Activated naive CD4-positive, alpha-beta T cell treated with anti-CD3 and anti-CD28 coated beads, Interleukin-2, amount 50 U/mL, for 24 hours (primary cell): ENCODE measurements at regions not wholly inside any gene's neighbourhood (a gene's known extent, or its start where the extent isn't known, plus 50 kb on each side); places are given as distances from the start of the nearest gene placed in this dataset.
"Not testable (repeated sequence)": the region's sequence is repeated elsewhere in the genome, so short reads cannot be mapped to it uniquely, and the experiment has no call there.

Experiments
- H3K27ac Mint-ChIP-seq: one replicate; pipeline ENCODE4 v1.8.0; 2021; ENCODE audit warnings: mild to moderate bottlenecking, mixed read lengths
- H3K27me3 Mint-ChIP-seq: one replicate; pipeline ENCODE4 v1.8.0; 2021; ENCODE audit warnings: mixed read lengths
- H3K36me3 Mint-ChIP-seq: one replicate; pipeline ENCODE4 v1.8.0; 2021; ENCODE audit warnings: mixed read lengths
- H3K4me1 Mint-ChIP-seq: one replicate; pipeline ENCODE4 v1.8.0; 2021; ENCODE audit warnings: mixed read lengths
- H3K4me3 Mint-ChIP-seq: one replicate; pipeline ENCODE4 v1.8.0; 2021; ENCODE audit warnings: mild to moderate bottlenecking, mixed read lengths
- H3K9me3 Mint-ChIP-seq: one replicate; pipeline ENCODE4 v1.8.0; 2021; ENCODE audit warnings: mixed read lengths

DNA sequence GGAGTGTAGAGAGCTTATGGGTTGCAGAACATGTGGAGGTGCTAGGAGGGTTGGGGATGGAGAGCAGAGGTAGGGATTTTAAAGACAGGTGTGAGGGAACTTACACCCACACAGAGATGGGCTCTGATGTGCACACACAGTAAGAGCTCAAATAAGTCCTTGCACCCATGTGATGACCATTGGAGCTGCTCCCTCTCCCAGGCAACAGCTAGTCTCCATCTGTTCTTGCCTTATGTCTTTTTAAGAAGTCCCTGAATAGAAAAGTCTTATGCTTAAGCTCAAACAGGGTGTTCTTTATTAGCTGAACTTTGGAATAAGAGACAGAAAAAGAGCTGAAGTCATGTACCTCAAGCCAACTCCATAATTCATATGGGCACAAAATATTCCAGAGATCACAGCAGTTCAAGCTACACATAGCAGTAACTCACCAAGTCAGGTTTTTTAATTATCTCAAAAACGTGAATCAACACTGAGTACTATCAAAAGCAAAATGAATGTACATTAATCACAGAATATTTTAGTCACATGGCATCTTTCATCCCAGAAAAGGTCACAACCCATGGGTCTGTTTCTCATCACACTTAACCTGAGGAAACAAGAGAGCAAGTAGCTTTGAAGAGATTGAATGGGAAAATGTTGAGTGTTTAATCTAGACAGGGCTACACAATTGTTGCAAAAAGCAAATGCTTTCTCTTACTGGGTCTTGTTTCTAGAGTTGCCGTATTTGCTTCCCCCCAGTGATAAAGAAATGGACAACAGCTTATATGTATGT is 1513.6 kb upstream of the SEL1L start:
- H3K27ac Mint-ChIP-seq: no peak overlapping the region
- H3K36me3 Mint-ChIP-seq: no peaks in the 10 kb centered on the region
- no peaks in the 10 kb centered on the region for H3K4me1 Mint-ChIP-seq
- H3K4me3 Mint-ChIP-seq: no peak overlapping the region
- no peaks in the 10 kb centered on the region for H3K27me3 Mint-ChIP-seq
- H3K9me3 Mint-ChIP-seq: peaks cover 5% of the 10 kb centered on the region

DNA sequence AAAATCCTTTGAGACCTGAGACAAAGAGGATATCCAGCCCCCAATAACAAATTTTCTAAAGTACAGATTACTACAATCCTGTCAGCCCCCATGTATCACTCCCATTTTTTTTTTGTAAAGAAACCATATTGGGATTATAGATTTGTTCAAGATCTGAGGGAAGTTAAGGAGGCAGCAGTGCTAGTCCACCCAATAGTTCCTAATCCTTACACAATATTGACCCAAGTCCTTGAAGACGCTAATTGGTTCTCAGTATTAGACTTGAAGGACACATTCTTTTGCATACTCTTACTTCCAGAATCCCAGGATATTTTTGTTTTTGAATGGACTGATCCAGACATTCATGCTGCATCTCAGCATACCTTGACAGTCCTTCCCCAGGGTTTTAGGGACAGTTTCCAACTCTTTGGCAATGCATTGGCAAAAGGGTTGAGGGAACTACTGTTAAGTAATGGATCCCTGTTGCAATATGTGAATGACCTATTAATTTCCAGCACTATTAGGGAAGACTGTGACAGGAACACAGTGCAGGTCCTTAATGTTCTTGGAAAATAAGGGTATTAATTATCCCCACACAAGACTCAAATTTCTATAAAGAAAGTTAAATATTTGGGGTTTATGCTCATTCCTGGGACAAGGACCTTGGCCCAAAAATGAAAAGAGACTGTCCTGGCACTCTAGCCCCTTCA is 1519.5 kb upstream of the SEL1L start:
- Mint-ChIP-seq H3K4me1 (no peaks in the 10 kb centered on the region), H3K36me3 (no peaks in the 10 kb centered on the region), H3K9me3 (peaks cover 5% of the 10 kb centered on the region), H3K27me3 (no peaks in the 10 kb centered on the region), H3K4me3 (no peak overlapping the region), H3K27ac (no peak overlapping the region)

DNA sequence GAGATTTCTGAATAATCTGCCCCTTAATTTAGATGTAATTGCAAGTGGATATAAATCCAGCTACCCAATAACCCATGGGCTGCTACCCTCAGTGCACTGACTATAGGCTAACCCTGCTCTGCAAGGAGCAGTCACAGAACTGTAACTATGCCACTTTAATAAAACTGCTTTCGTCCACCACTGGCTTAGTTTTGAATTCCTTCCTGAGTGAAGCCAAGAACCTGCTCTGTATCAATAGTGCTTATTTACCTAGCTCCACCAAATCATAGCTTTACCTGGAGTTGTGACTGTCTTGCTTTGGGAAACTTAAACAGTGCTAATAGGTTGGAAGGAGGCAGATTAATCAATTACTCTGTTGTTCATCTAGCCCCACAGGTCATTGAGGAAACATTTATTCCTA is 1524.4 kb upstream of the SEL1L start:
- Mint-ChIP-seq H3K4me3 (no peak overlapping the region), H3K36me3 (no peaks in the 10 kb centered on the region), H3K4me1 (no peaks in the 10 kb centered on the region), H3K9me3 (peaks cover 13% of the 10 kb centered on the region), H3K27me3 (no peaks in the 10 kb centered on the region), H3K27ac (no peak overlapping the region)

DNA sequence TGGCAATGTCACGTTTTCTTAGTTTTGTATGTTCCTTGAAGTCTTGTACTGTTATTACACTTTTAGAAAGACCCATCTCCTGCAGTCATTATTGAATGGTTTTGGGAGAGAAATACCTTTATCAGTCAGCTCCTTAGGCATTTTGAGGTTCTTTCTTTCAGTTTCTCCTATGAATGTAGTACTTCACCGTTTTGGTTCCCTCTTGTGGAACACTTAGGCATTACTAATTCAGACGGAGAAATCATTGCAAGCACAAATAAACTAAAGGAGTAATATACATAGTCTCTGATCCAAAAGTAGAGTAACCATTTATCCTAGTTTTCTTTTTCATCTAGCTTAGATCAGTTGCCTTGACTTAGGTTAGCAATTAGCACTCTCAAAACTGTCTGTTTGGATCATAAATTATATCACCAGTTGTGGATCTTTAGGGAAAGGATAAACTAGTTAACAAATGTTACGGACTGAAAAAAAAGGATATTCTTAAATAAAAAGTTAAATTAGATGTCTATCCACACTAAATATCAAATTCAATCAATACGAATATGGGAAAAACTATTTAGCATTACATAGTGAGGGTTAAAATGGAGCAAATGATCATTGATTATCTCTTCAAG is 1538.3 kb upstream of the SEL1L start:
- Mint-ChIP-seq H3K27ac (no peak overlapping the region), H3K4me3 (no peak overlapping the region), H3K9me3 (no peaks in the 10 kb centered on the region), H3K36me3 (no peaks in the 10 kb centered on the region), H3K4me1 (no peaks in the 10 kb centered on the region), H3K27me3 (no peaks in the 10 kb centered on the region)

DNA sequence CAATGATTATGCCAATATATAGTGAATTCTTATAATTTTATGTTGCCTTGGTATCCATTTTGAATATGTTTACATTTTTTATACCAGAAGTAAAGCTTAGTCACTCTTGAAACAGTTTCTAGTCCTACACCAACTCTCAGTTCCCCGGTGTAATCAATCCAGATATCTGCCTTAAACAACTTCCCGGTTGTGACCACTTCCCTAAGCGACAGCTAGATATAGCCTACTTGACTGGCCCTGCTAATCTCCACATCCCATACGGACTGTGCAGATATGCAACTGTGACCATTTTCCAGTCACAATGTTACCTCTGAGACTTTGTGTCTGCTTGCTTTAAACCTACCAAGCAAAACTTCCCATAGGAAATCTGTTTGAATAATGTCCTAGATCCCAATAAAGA is 1551.5 kb upstream of the SEL1L start:
- Mint-ChIP-seq H3K36me3 (no peaks in the 10 kb centered on the region), H3K4me1 (no peaks in the 10 kb centered on the region), H3K27ac (no peak overlapping the region), H3K27me3 (no peaks in the 10 kb centered on the region), H3K4me3 (no peak overlapping the region), H3K9me3 (no peaks in the 10 kb centered on the region)

DNA sequence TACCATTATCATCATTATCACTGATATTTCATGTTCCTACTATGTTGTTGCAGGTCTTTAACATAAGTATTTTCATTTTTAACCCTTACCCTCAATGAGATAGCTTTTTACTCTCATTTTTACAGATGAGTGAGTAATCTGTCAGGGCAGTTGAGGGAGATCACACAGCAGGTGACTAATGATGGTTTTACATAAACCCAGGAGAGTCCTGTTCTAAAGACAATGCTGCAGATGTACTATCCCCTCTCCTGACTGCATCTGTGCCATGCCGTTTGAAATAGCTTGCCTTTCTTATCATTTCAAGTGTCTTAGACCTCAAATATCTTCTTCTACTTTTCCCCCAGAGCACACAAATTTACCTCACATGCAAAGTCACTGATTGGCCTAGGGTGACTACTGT is 1552.1 kb upstream of the SEL1L start:
- no peaks in the 10 kb centered on the region for H3K27me3 Mint-ChIP-seq
- no peaks in the 10 kb centered on the region for H3K36me3 Mint-ChIP-seq
- H3K27ac Mint-ChIP-seq: no peak overlapping the region
- no peaks in the 10 kb centered on the region for H3K9me3 Mint-ChIP-seq
- no peak overlapping the region for H3K4me3 Mint-ChIP-seq
- H3K4me1 Mint-ChIP-seq: no peaks in the 10 kb centered on the region

DNA sequence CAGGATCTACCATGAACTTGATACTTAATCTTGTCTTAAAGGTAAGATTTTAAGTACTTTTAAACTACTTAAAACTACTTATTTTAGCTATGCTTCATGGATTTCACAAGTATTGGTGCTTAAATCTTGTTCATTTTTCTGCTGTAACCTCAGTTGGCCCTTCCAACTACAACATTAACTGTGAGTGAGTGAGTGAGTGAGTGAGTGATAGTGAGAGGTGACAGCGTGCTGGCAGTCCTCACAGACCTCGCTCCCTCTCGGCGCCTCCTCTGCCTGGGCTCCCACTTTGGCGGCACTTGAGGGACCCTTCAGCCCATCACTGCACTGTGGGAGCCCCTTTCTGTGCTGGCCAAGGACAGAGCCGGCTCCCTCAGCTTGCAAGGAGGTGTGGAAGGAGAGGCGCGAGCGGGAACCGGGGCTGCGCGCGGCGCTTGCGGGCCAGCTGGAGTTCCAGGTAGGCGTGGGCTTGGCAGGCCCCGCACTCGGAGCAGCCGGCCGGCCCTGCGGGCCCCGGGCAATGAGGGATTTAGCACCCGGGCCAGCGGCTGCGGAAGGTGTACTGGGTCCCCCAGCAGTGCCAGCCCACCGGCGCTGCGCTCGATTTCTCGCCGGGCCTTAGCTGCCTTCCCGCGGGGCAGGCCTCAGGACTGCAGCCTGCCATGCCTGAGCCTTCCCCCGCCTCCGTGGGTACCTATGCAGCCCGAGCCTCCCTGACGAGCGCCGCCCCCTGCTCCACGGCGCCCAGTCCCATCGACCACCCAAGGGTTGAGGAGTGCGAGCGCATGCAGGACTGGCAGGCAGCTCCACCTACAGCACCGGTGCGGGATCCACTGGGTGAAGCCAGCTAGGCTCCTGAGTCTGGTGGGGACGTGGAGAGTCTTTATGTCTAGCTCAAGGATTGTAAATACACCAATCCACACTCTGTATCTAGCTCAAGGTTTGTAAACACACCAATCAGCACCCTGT is 1558.6 kb upstream of the SEL1L start:
- H3K36me3 Mint-ChIP-seq, H3K4me3 Mint-ChIP-seq, H3K27me3 Mint-ChIP-seq, H3K27ac Mint-ChIP-seq, H3K9me3 Mint-ChIP-seq, H3K4me1 Mint-ChIP-seq: not testable (repeated sequence)

DNA sequence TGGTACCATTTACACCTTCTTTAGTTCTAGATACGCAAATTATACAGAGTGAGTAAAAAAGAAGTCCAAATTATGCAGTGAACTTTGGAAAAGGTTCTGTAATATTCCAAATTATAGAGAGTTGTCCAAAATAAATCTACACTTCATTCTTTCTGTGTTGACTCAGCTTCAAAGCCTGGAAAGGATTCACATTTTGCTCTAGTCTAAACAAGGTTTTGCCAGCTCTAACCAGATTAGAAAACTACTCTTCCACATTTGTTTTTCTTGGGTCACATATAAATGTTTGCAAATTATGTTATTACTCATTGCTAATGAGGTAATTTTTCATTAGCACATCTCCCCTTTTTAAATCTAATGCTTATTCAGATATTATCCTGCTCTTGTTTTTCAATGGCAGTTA is 1562.4 kb upstream of the SEL1L start:
- Mint-ChIP-seq H3K27me3 (no peaks in the 10 kb centered on the region), H3K27ac (no peak overlapping the region), H3K4me1 (no peaks in the 10 kb centered on the region), H3K4me3 (no peak overlapping the region), H3K36me3 (no peaks in the 10 kb centered on the region), H3K9me3 (peaks cover 11% of the 10 kb centered on the region)

DNA sequence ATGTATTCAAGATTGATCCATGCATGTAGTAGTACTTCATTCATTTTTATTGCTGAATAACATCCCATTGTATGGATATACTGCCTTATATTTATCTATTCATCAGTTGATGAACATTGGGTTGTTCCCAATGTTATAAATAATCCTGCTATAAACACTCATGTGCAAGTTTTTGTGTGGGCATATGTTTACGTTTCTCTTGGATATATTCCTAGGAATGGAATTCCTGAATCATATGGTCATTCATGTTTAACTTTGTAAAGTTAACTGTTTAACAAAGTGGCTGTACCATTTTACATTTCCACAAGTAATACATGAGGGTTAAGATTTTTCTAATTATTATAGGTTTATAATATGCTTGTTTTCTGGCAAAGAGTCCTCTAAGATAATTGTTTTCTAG is 1568.2 kb upstream of the SEL1L start:
- Mint-ChIP-seq H3K9me3 (peaks cover 5% of the 10 kb centered on the region), H3K27me3 (no peaks in the 10 kb centered on the region), H3K4me3 (no peak overlapping the region), H3K36me3 (no peaks in the 10 kb centered on the region), H3K4me1 (no peaks in the 10 kb centered on the region), H3K27ac (no peak overlapping the region)

DNA sequence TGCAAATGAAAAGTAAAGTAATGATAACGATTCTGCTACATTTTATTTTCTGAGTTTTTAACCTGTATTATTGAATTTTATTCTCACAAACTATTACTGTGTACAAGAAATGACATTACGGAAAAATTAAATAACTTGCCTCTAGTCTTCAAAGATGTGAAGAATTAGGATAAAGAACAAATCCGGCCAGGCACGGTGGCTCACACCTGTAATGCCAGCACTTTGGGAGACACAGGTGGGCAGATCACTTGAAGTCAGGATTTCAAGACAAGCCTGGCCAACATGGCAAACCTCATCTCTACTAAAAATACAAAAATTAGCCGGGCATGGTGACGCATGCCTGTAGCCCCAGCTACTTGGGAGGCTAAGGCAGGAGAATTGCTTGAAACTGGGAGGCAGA is 1584.4 kb upstream of the SEL1L start:
- Mint-ChIP-seq H3K4me3 (no peak overlapping the region), H3K9me3 (peaks cover 4% of the 10 kb centered on the region), H3K27me3 (no peaks in the 10 kb centered on the region)

DNA sequence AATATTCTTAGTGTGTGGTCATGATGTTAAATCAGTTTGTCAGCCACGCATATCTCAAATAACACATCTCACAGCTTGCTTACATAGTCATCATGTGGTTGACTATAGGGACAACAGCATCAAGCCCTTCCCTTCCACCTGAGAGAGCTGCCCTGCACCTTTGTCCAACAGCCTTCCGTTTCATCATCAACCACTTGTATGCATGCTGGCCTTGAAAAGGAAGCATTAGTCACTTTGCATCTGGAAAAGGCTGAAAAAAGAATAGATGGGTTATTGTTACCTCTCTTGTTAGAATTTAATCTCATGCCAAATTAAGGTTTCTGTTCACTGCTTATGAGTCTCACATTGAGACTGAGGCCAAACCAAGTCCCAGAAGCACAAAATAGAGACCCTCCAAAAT is 1586.5 kb upstream of the SEL1L start:
- no peak overlapping the region for H3K4me3 Mint-ChIP-seq
- no peaks in the 10 kb centered on the region for H3K4me1 Mint-ChIP-seq
- H3K27me3 Mint-ChIP-seq: no peaks in the 10 kb centered on the region
- H3K9me3 Mint-ChIP-seq: peaks cover 3% of the 10 kb centered on the region
- no peak overlapping the region for H3K27ac Mint-ChIP-seq
- no peaks in the 10 kb centered on the region for H3K36me3 Mint-ChIP-seq

More for the DNA sequence above, 1584.4 kb upstream of the SEL1L start:
- H3K27ac Mint-ChIP-seq: no peak overlapping the region
- no peaks in the 10 kb centered on the region for H3K4me1 Mint-ChIP-seq
- H3K36me3 Mint-ChIP-seq: no peaks in the 10 kb centered on the region

DNA sequence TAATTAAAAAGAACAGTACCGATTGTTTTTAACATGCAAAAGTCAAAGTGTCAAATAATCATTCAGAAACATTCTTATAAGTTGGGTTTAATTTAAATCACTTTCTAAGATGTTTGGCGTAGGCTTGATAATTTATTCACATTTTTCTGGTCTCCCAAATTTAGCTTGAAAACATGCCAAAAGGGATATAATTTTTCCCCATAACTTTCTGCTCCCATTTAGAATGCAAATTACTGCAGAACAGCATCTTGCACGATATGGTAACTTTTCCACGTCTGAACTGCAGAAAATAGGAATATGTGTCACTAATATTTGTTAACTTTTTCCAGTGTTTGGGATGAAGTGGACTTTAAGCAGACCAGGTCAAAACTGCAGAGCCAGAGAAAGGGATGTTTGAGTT is 1592.4 kb upstream of the SEL1L start:
- Mint-ChIP-seq H3K36me3 (no peaks in the 10 kb centered on the region), H3K27me3 (no peaks in the 10 kb centered on the region), H3K27ac (no peak overlapping the region), H3K4me1 (no peaks in the 10 kb centered on the region), H3K4me3 (no peak overlapping the region), H3K9me3 (peaks cover 16% of the 10 kb centered on the region)

DNA sequence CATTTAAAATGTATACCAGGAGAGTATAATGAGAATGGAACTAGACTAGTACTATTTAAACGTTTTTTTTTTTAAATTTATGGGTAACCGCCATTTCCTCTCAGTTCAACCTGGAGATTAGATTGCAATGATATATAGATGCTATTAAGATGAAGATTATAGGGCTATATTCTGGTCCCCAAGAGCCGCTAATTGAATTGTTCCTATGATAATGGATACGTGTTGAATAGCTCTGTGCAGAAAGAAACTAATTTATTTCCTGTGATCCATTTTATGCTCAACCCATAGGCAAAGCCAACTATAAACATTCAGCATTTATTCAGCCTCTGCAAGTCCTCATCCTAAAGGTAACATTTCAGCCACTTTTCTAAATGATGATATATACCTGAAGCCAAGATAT is 1595.1 kb upstream of the SEL1L start:
- H3K36me3 Mint-ChIP-seq: no peaks in the 10 kb centered on the region
- H3K4me1 Mint-ChIP-seq: no peaks in the 10 kb centered on the region
- H3K9me3 Mint-ChIP-seq: peaks cover 16% of the 10 kb centered on the region
- no peaks in the 10 kb centered on the region for H3K27me3 Mint-ChIP-seq
- H3K27ac Mint-ChIP-seq: no peak overlapping the region
- H3K4me3 Mint-ChIP-seq: no peak overlapping the region

DNA sequence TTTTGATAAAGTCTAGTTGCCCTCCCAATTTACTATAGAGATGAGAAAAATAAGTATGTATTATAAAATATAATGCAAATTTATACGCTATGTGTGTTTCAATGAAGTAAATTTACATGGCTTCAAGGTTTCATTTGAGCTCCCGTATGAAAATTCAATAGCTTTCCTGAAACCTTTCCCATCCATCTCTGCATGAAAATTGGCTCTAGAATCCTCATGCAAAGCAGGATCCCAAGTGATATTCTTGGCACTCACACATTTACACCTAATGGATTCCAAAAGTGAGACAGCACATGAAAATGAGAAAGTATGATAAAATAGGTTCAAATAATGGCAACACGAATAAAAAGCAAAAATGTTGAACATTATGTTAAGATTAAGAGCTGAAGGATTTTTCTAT is 1595.8 kb upstream of the SEL1L start:
- no peaks in the 10 kb centered on the region for H3K27me3 Mint-ChIP-seq
- no peaks in the 10 kb centered on the region for H3K4me1 Mint-ChIP-seq
- H3K27ac Mint-ChIP-seq: no peak overlapping the region
- no peaks in the 10 kb centered on the region for H3K36me3 Mint-ChIP-seq
- no peak overlapping the region for H3K4me3 Mint-ChIP-seq
- peaks cover 16% of the 10 kb centered on the region for H3K9me3 Mint-ChIP-seq

DNA sequence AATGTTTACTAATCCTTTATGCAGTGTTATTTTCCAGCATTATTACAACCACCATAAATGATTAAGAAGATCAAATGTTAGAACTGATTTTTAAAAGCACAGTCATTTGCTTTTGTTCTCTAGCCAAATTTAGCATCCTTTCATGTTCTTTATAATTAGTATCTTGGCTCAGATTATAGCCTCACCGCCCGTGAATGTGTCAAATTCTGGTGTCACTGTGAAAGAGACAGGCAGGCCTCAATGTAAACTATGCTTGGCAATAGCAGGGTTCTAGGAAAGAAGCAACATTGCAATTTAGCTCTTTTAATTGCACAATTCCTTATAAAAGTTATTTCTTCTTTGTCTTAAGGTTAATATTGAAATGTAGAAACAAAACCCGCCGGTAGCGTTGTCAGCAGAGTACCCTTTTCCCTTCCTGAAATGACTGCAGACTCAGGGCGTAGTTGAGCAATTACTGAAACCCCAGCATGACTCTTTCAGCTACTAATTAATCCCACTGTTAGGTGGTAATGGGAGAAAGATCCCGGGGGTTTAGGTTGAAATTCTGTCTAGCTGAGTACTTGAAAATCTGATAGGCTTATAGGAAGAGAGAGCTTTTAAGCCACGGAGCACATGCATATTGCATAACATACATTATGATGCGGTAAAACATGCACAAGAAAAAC is 1600.5 kb upstream of the SEL1L start:
- no peaks in the 10 kb centered on the region for H3K27me3 Mint-ChIP-seq
- H3K36me3 Mint-ChIP-seq: no peaks in the 10 kb centered on the region
- H3K27ac Mint-ChIP-seq: no peak overlapping the region
- H3K9me3 Mint-ChIP-seq: peaks cover 7% of the 10 kb centered on the region
- no peaks in the 10 kb centered on the region for H3K4me1 Mint-ChIP-seq
- no peak overlapping the region for H3K4me3 Mint-ChIP-seq
